SK-N-SH (cell line): ENCODE measurements at regions not wholly inside any gene's neighbourhood (a gene's known extent, or its start where the extent isn't known, plus 50 kb on each side); places are given as distances from the start of the nearest gene placed in this dataset.

Experiments used
- CTCF ChIA-PET: fragments of 300-600, 350-600 bp; formaldehyde crosslinking; extraction: SDS; loops from one replicate; lab custom pipeline; 2021; lab: Yijun Ruan, JAX
- POLR2A ChIA-PET: fragments of 350-600 bp; sonication (Branson Sonifier 250); formaldehyde crosslinking; extraction: SDS; loops from one replicate; lab custom pipeline; 2020; ENCODE audit warnings: antibody characterized with exemption, inconsistent platforms; lab: Yijun Ruan, JAX
- DNase-seq: peaks from one replicate; pipeline ENCODE4 v3.0.0; 2012
- H2AFZ ChIP-seq: fragments of 200-600 bp; sonication (generic); 2 replicates; pipeline ENCODE4 v1.8.1; 2016; ENCODE audit warnings: antibody characterized with exemption, mild to moderate bottlenecking, low read depth
- H3F3A ChIP-seq: fragments of 200-600 bp; sonication (generic); replicated peaks from 2 replicates; pipeline ENCODE3; 2016; ENCODE audit warnings: antibody characterized with exemption, mild to moderate bottlenecking; ENCODE audit not compliant: insufficient read depth
- H3K27ac ChIP-seq, 2 experiments: fragments of 200-500 bp in 1 of 2; fragments of 200-600 bp in 1 of 2; sonication (Bioruptor generic) in 1 of 2; sonication (generic), shearing (Covaris generic) in 1 of 2; 2 replicates each; pipeline versions ENCODE4 v1.5.1 to v1.6.1; 2014 to 2016; ENCODE audit warnings: low read depth in 2 of 2, inconsistent platforms in 1 of 2, low read length in 1 of 2, mild to moderate bottlenecking in 1 of 2, mixed read lengths in 1 of 2
- H3K27me3 ChIP-seq: fragments of 200-600 bp; sonication (generic), shearing (Covaris generic); 2 replicates; pipeline ENCODE4 v1.6.1; 2016; ENCODE audit warnings: mixed run types; ENCODE audit not compliant: insufficient read depth
- H3K36me3 ChIP-seq, 2 experiments: fragments of 200-500 bp in 1 of 2; fragments of 200-600 bp in 1 of 2; sonication (Bioruptor generic) in 1 of 2; sonication (generic) in 1 of 2; replicated peaks in 1 of 2; 2 replicates each; pipeline versions ENCODE3 to v1.5.1; 2014 to 2016; ENCODE audit warnings: low read length in 1 of 2, mild to moderate bottlenecking in 1 of 2; ENCODE audit not compliant: insufficient read depth in 2 of 2, control insufficient read depth in 1 of 2
- H3K4me1 ChIP-seq, 2 experiments: fragments of 200-500 bp in 1 of 2; fragments of 200-600 bp in 1 of 2; sonication (Bioruptor generic) in 1 of 2; sonication (generic), shearing (Covaris generic) in 1 of 2; 2 replicates each; pipeline versions ENCODE4 v1.5.1 to v1.6.1; 2014 to 2016; ENCODE audit warnings: low read depth in 1 of 2, low read length in 1 of 2, mixed run types in 1 of 2; ENCODE audit not compliant: insufficient read depth in 2 of 2, control insufficient read depth in 1 of 2
- H3K4me2 ChIP-seq: fragments of 200-600 bp; sonication (generic), shearing (Covaris generic); 2 replicates; pipeline ENCODE4 v1.6.1; 2017; ENCODE audit warnings: mixed run types
- H3K4me3 ChIP-seq, 2 experiments: fragments of 200-500 bp in 1 of 2; fragments of 200-600 bp in 1 of 2; sonication (Bioruptor generic) in 1 of 2; sonication (generic), shearing (Covaris generic) in 1 of 2; 2 replicates each; pipeline versions ENCODE4 v1.5.1 to v1.8.1; 2014 to 2016; ENCODE audit warnings: low read depth in 2 of 2, inconsistent platforms in 1 of 2, low read length in 1 of 2, mild to moderate bottlenecking in 1 of 2, mixed read lengths in 1 of 2, moderate library complexity in 1 of 2
- H3K79me2 ChIP-seq: fragments of 200-600 bp; sonication (generic); 2 replicates; pipeline ENCODE4 v1.8.1; 2017; ENCODE audit warnings: mild to moderate bottlenecking; ENCODE audit not compliant: insufficient read depth
- H3K9ac ChIP-seq: fragments of 200-600 bp; sonication (generic); 2 replicates; pipeline ENCODE4 v1.6.1; 2017; ENCODE audit warnings: mixed run types
- H3K9me2 ChIP-seq: fragments of 200-600 bp; sonication (generic); 2 replicates; pipeline ENCODE4 v1.6.1; 2017; ENCODE audit warnings: mixed run types
- H3K9me3 ChIP-seq: fragments of 200-600 bp; sonication (generic); 2 replicates; pipeline ENCODE4 v1.6.1; 2017; ENCODE audit warnings: mixed run types, mild to moderate bottlenecking, moderate library complexity
- H4K20me1 ChIP-seq: fragments of 200-600 bp; sonication (generic); 2 replicates; pipeline ENCODE4 v1.6.1; 2017; ENCODE audit warnings: mild to moderate bottlenecking, mixed run types; ENCODE audit not compliant: insufficient read depth
- CHD2 ChIP-seq: fragments of 150-350 bp; IDR thresholded peaks from 2 replicates; pipeline ENCODE4 v1.6.1; 2018; ENCODE audit warnings: low read length; ENCODE audit not compliant: partially characterized antibody
- ELF1 ChIP-seq: IDR thresholded peaks from 2 replicates; pipeline ENCODE4 v1.4.0; 2012
- FOXJ3 ChIP-seq: sonication (generic); formaldehyde crosslinking; IDR thresholded peaks from 2 replicates; pipeline ENCODE4 v1.5.1; 2020; ENCODE audit warnings: mild to moderate bottlenecking, missing genetic modification reagents
- FOXM1 ChIP-seq: IDR thresholded peaks from 2 replicates; pipeline ENCODE4 v1.4.0; 2012; ENCODE audit warnings: low read depth, mild to moderate bottlenecking
- JUND ChIP-seq: IDR thresholded peaks from 2 replicates; pipeline ENCODE4 v1.4.0; 2012
- MEF2A ChIP-seq: IDR thresholded peaks from 2 replicates; pipeline ENCODE4 v1.4.0; 2012; ENCODE audit warnings: low read depth, borderline replicate concordance
- MXI1 ChIP-seq: IDR thresholded peaks from 2 replicates; pipeline ENCODE4 v1.6.1; 2012; ENCODE audit warnings: mild to moderate bottlenecking, low read depth, low read length, improper control_type of control experiment
- NFIC ChIP-seq: IDR thresholded peaks from 2 replicates; pipeline ENCODE4 v1.4.0; 2012; ENCODE audit warnings: borderline replicate concordance
- RCOR1 ChIP-seq: fragments of 150-350 bp; IDR thresholded peaks from 2 replicates; pipeline ENCODE4 v1.6.1; 2017; ENCODE audit warnings: antibody characterized with exemption, low read length
- RFX5 ChIP-seq: IDR thresholded peaks from 2 replicates; pipeline ENCODE4 v1.6.1; 2012; ENCODE audit warnings: mild to moderate bottlenecking, improper control_type of control experiment, low read length
- RXRA ChIP-seq: IDR thresholded peaks from 2 replicates; pipeline ENCODE4 v1.4.0; 2012; ENCODE audit warnings: low read depth, mild to moderate bottlenecking, borderline replicate concordance
- SMC3 ChIP-seq: IDR thresholded peaks from 2 replicates; pipeline ENCODE4 v1.6.1; 2012; ENCODE audit warnings: low read depth, low read length, improper control_type of control experiment
- TAF1 ChIP-seq: IDR thresholded peaks from 2 replicates; pipeline ENCODE4 v1.6.1; 2012; ENCODE audit warnings: low read depth, mild to moderate bottlenecking, low read length, moderate library complexity, borderline replicate concordance
- YY1 ChIP-seq: IDR thresholded peaks from 2 replicates; pipeline ENCODE4 v1.4.0; 2012; ENCODE audit warnings: low read depth, mild to moderate bottlenecking
- WGBS: methylation state at CpG from one replicate; pipeline ENCODE4 v1.1.6; 2017; ENCODE audit warnings: low lambda C conversion rate; 5-methylcytosine and 5-hydroxymethylcytosine counted together
- TF ChIP-seq, protein P1 (sequence below): fragments of 150-350 bp; IDR thresholded peaks from 2 replicates; pipeline ENCODE4 v1.6.1; 2017; ENCODE audit warnings: antibody characterized with exemption, low read length, low read depth, borderline replicate concordance
- TF ChIP-seq, protein P2 (sequence below): IDR thresholded peaks from 2 replicates; pipeline ENCODE4 v1.4.0; 2012; ENCODE audit warnings: low read depth, borderline replicate concordance
- TF ChIP-seq, protein P3 (sequence below): IDR thresholded peaks from 2 replicates; pipeline ENCODE4; 2012
- TF ChIP-seq, protein P4 (sequence below): IDR thresholded peaks from 2 replicates; pipeline ENCODE4 v1.4.0; 2012; ENCODE audit warnings: low read depth
- TF ChIP-seq, protein P5 (sequence below): fragments of 200-600 bp; sonication (generic); IDR thresholded peaks from 2 replicates; pipeline ENCODE4 v1.6.1; 2017; ENCODE audit warnings: antibody characterized with exemption, mild to moderate bottlenecking, moderate library complexity

DNA sequence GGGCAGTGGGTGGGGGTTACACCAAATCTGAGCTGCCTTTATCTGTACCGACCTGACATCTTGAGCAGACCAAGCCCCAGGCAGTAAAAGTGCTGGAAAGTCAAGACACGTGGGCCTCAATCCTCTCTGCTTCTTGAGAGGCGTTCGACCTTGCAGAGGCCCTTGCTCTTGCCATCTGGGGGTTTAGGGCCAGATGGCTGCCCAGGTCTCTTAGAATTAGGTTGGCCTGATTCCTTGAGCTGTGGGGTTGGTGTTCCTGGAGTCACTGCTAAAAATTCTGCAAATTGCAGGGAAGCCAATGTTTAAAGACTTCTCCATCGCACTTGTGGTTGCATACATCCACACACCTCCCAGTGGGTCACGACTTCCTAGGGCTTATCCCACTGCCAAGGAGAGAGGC lies 238.2 kb upstream of the ASIC2 start:
- TF ChIP-seq TAF1 (no peak), MXI1 (no peak), RCOR1 (no peak), RFX5 (no peak), NFIC (no peak), MEF2A (no peak), FOXM1 (no peak), RXRA (no peak), YY1 (no peak), CHD2 (no peak), FOXJ3 (CRISPR knock-in tag) (no peak), ELF1 (no peak), JUND (no peak), SMC3 (no peak)
- TF ChIP-seq, protein P1, sequence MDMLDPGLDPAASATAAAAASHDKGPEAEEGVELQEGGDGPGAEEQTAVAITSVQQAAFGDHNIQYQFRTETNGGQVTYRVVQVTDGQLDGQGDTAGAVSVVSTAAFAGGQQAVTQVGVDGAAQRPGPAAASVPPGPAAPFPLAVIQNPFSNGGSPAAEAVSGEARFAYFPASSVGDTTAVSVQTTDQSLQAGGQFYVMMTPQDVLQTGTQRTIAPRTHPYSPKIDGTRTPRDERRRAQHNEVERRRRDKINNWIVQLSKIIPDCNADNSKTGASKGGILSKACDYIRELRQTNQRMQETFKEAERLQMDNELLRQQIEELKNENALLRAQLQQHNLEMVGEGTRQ: no peak
- TF ChIP-seq, protein P2, sequence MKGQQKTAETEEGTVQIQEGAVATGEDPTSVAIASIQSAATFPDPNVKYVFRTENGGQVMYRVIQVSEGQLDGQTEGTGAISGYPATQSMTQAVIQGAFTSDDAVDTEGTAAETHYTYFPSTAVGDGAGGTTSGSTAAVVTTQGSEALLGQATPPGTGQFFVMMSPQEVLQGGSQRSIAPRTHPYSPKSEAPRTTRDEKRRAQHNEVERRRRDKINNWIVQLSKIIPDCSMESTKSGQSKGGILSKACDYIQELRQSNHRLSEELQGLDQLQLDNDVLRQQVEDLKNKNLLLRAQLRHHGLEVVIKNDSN: no peak
- TF ChIP-seq, protein P3, sequence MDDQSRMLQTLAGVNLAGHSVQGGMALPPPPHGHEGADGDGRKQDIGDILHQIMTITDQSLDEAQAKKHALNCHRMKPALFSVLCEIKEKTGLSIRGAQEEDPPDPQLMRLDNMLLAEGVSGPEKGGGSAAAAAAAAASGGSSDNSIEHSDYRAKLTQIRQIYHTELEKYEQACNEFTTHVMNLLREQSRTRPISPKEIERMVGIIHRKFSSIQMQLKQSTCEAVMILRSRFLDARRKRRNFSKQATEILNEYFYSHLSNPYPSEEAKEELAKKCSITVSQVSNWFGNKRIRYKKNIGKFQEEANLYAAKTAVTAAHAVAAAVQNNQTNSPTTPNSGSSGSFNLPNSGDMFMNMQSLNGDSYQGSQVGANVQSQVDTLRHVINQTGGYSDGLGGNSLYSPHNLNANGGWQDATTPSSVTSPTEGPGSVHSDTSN: no peak
- TF ChIP-seq, protein P4, sequence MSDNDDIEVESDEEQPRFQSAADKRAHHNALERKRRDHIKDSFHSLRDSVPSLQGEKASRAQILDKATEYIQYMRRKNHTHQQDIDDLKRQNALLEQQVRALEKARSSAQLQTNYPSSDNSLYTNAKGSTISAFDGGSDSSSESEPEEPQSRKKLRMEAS: no peak
- TF ChIP-seq, protein P5, sequence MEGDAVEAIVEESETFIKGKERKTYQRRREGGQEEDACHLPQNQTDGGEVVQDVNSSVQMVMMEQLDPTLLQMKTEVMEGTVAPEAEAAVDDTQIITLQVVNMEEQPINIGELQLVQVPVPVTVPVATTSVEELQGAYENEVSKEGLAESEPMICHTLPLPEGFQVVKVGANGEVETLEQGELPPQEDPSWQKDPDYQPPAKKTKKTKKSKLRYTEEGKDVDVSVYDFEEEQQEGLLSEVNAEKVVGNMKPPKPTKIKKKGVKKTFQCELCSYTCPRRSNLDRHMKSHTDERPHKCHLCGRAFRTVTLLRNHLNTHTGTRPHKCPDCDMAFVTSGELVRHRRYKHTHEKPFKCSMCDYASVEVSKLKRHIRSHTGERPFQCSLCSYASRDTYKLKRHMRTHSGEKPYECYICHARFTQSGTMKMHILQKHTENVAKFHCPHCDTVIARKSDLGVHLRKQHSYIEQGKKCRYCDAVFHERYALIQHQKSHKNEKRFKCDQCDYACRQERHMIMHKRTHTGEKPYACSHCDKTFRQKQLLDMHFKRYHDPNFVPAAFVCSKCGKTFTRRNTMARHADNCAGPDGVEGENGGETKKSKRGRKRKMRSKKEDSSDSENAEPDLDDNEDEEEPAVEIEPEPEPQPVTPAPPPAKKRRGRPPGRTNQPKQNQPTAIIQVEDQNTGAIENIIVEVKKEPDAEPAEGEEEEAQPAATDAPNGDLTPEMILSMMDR: no peak
- H3K27me3 ChIP-seq: no peaks in the 10 kb centered on the region
- no peaks in the 10 kb centered on the region for H3F3A ChIP-seq
- ChIA-PET CTCF (interaction anchor here (0.7 to 3.1 kb wide), 3 partner anchors 11 to 117 kb away, joined by 3 to 30 read pairs (median 3); no protein-coding TSS in a partner anchor), POLR2A (no interaction called here)
- no peaks in the 10 kb centered on the region for H3K79me2 ChIP-seq
- no peaks in the 10 kb centered on the region for H3K9me2 ChIP-seq
- H3K4me2 ChIP-seq: no peak overlapping the region
- H3K36me3 ChIP-seq: no peaks in the 10 kb centered on the region
- no peak overlapping the region for H3K9ac ChIP-seq
- no peaks in the 10 kb centered on the region for H4K20me1 ChIP-seq
- H3K4me3 ChIP-seq: no peak overlapping the region
- no peak overlapping the region for H3K27ac ChIP-seq
- 40% methylated on average over 6 of the region's 6 CpGs for WGBS
- no peak overlapping the region for H2AFZ ChIP-seq
- no peak for DNase-seq
- H3K4me1 ChIP-seq: no peaks in the 10 kb centered on the region
- no peaks in the 10 kb centered on the region for H3K9me3 ChIP-seq
